ENCODE measurements at regions not wholly inside any gene's neighbourhood (a gene's known extent, or its start where the extent isn't known, plus 50 kb on each side); places are given as distances from the start of the nearest gene placed in this dataset.

DNA sequence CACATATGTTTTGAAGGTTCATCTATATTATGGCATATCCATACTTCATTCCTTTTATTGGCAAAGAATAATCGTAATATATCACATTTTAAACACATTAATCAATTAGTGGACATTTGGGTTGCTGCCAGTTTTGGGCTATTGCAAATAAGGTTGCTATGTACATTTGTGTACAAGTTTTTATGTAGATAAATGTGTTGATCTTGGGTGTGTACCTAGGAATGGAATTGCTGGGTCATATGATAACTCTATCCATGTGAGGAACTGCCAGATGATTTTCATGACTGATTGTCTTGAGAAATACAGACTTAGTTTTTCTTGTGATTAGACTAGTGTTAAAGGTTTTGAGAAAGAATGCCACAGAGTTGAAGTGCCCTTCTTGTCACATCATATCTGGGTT lies 99.2 kb upstream of the RAB40AL start:
- TF ChIP-seq, protein P1, sequence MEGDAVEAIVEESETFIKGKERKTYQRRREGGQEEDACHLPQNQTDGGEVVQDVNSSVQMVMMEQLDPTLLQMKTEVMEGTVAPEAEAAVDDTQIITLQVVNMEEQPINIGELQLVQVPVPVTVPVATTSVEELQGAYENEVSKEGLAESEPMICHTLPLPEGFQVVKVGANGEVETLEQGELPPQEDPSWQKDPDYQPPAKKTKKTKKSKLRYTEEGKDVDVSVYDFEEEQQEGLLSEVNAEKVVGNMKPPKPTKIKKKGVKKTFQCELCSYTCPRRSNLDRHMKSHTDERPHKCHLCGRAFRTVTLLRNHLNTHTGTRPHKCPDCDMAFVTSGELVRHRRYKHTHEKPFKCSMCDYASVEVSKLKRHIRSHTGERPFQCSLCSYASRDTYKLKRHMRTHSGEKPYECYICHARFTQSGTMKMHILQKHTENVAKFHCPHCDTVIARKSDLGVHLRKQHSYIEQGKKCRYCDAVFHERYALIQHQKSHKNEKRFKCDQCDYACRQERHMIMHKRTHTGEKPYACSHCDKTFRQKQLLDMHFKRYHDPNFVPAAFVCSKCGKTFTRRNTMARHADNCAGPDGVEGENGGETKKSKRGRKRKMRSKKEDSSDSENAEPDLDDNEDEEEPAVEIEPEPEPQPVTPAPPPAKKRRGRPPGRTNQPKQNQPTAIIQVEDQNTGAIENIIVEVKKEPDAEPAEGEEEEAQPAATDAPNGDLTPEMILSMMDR (IDR thresholded peaks at IDR 0.05; ENCODE audit: low read length), result no peak
- TF ChIP-seq EZH2 (optimal IDR thresholded peaks at IDR 0.05; ENCODE audit: low read depth, low read length) (no peak), EZH2phosphoT487 (IDR thresholded peaks at IDR 0.05; ENCODE audit: low read length) (no peak)

Measured in MM.1S (cell line).